Endothelial cell of umbilical vein (primary cell): ENCODE measurements at regions not wholly inside any gene's neighbourhood (a gene's known extent, or its start where the extent isn't known, plus 50 kb on each side); places are given as distances from the start of the nearest gene placed in this dataset.

ENCODE experiments used
- BruUV-seq: library from RNA; stranded (reverse); fragments of 400-500 nt; replicated peaks from 2 replicates; lab custom pipeline; 2021; lab: Mats Ljungman, UMichigan
- CTCF ChIA-PET: fragments of 300-600, 350-600 bp; sonication (Branson Sonifier 250); formaldehyde crosslinking; loops from one replicate; lab custom pipeline; 2021; ENCODE audit warnings: antibody characterized with exemption, inconsistent platforms; lab: Charles Lee
- POLR2A ChIA-PET: fragments of 300-600, 350-600 bp; sonication (Branson Sonifier 250); formaldehyde crosslinking; loops from one replicate; lab custom pipeline; 2021; ENCODE audit warnings: antibody characterized with exemption, inconsistent platforms; lab: Charles Lee
- DNase-seq: peaks from one replicate; pipeline ENCODE4 v3.0.0-alpha.2; 2011; ENCODE audit warnings: low read depth, low spot score
- FAIRE-seq: peaks from 2 replicates; lab custom pipeline; 2011; peaks lifted over from hg19 to GRCh38; lab: Jason Lieb, UNC
- H2AFZ ChIP-seq: 2 replicates; pipeline ENCODE4 v1.6.0; 2012; ENCODE audit warnings: low read depth, low read length, control low read depth, inconsistent platforms
- H3K27ac ChIP-seq: 2 replicates; pipeline ENCODE4 v1.5.1; 2011; ENCODE audit warnings: low read depth, mild to moderate bottlenecking, control low read depth, low read length, moderate library complexity; ENCODE audit not compliant: insufficient read depth
- H3K27me3 ChIP-seq, 2 experiments: 2 replicates each; pipeline versions ENCODE4 v1.6.0 to v1.6.1; 2011; ENCODE audit warnings: low read length in 2 of 2, mixed read lengths in 1 of 2; ENCODE audit not compliant: control insufficient read depth in 2 of 2, insufficient read depth in 2 of 2
- H3K36me3 ChIP-seq, 2 experiments: 2 replicates in 1 of 2; 3 replicates in 1 of 2; pipeline ENCODE4 v1.5.1; 2011; ENCODE audit warnings: low read length in 2 of 2, mild to moderate bottlenecking in 1 of 2, moderate library complexity in 1 of 2; ENCODE audit not compliant: control insufficient read depth in 2 of 2, insufficient read depth in 2 of 2; ENCODE audit errors: extremely low read depth in 1 of 2
- H3K4me1 ChIP-seq: 3 replicates; pipeline ENCODE4 v1.5.1; 2011; ENCODE audit warnings: mild to moderate bottlenecking, low read length; ENCODE audit not compliant: control insufficient read depth, insufficient read depth; ENCODE audit errors: extremely low read depth
- H3K4me2 ChIP-seq: 2 replicates; pipeline ENCODE4 v1.6.1; 2011; ENCODE audit warnings: low read length, control low read depth, mixed read lengths; ENCODE audit not compliant: insufficient read depth
- H3K4me3 ChIP-seq, 3 experiments: fragments of 200-600 bp in 1 of 3; sonication (generic), shearing (Covaris generic) in 1 of 3; replicated peaks in 1 of 3; 2 replicates each; pipeline ENCODE4 v1.5.1; 2011 to 2016; ENCODE audit warnings: control low read depth in 3 of 3, low read length in 3 of 3, mild to moderate bottlenecking in 2 of 3, inconsistent platforms in 1 of 3, low read depth in 1 of 3, moderate library complexity in 1 of 3; ENCODE audit not compliant: insufficient read depth in 1 of 3
- H3K79me2 ChIP-seq: 2 replicates; pipeline ENCODE4 v1.6.0; 2012; ENCODE audit warnings: low read length, inconsistent platforms; ENCODE audit not compliant: control insufficient read depth, insufficient read depth
- H3K9ac ChIP-seq: replicated peaks from 2 replicates; pipeline ENCODE3; 2011; ENCODE audit warnings: low read length, control low read depth; ENCODE audit not compliant: insufficient read depth; ENCODE audit errors: extremely low read depth
- H3K9me1 ChIP-seq: replicated peaks from 3 replicates; pipeline ENCODE4 v1.6.0; 2011; ENCODE audit warnings: mild to moderate bottlenecking, low read length; ENCODE audit not compliant: control insufficient read depth, insufficient read depth; ENCODE audit errors: extremely low read depth
- H3K9me3 ChIP-seq: replicated peaks from 2 replicates; pipeline ENCODE4 v1.5.1; 2012; ENCODE audit warnings: low read length, inconsistent platforms; ENCODE audit not compliant: control insufficient read depth, insufficient read depth
- H4K20me1 ChIP-seq: replicated peaks from 2 replicates; pipeline ENCODE3; 2011; ENCODE audit warnings: mild to moderate bottlenecking, low read length; ENCODE audit not compliant: control insufficient read depth, insufficient read depth; ENCODE audit errors: extremely low read depth
- EZH2 ChIP-seq: IDR thresholded peaks from 2 replicates; pipeline ENCODE4 v1.6.1; 2012; ENCODE audit warnings: borderline replicate concordance, low read depth, mild to moderate bottlenecking, moderate library complexity, low read length, inconsistent platforms; ENCODE audit not compliant: severe bottlenecking
- FOS ChIP-seq: IDR thresholded peaks from 2 replicates; pipeline ENCODE4 v1.6.1; 2011; ENCODE audit warnings: mild to moderate bottlenecking, low read length, moderate library complexity, borderline replicate concordance; ENCODE audit not compliant: insufficient read depth
- GATA2 ChIP-seq: IDR thresholded peaks from 2 replicates; pipeline ENCODE4 v1.7.0; 2011; ENCODE audit warnings: low read depth, mild to moderate bottlenecking, moderate library complexity, mixed read lengths, low read length; ENCODE audit not compliant: insufficient read length, insufficient read depth
- JUN ChIP-seq: IDR thresholded peaks from 2 replicates; pipeline ENCODE4 v1.6.1; 2011; ENCODE audit warnings: borderline replicate concordance, low read depth; ENCODE audit not compliant: insufficient read length, insufficient read depth
- MYC ChIP-seq: IDR thresholded peaks from one replicate; pipeline ENCODE4 v1.6.1; 2011; ENCODE audit warnings: mild to moderate bottlenecking, low read depth, low read length
- POLR2A ChIP-seq: IDR thresholded peaks from 2 replicates; pipeline ENCODE4 v1.6.1; 2012; ENCODE audit warnings: low read depth, mild to moderate bottlenecking, control low read depth, low read length
- POLR2AphosphoS5 ChIP-seq: IDR thresholded peaks from 2 replicates; pipeline ENCODE4 v1.6.1; 2012; ENCODE audit warnings: low read depth, mild to moderate bottlenecking, control low read depth, low read length, moderate library complexity; ENCODE audit not compliant: insufficient read depth
- dilution Hi-C: fragments of 300-500 bp; cut with MboI; formaldehyde crosslinking; loops from one replicate; pipeline ENCODE4 v1.15.0; 2019; ENCODE audit warnings: low sequenced_read_pairs; ENCODE audit not compliant: extremely low pct_ligation_motif_present
- intact Hi-C: fragments of 100-400 bp; cut with micrococcal nuclease; formaldehyde crosslinking; loops from one replicate; pipeline ENCODE4 v1.10.0; 2022
- TF ChIP-seq, protein P1 (sequence below), 2 donors: IDR thresholded peaks; 1 replicate in 1 of 2; 2 replicates in 1 of 2; pipeline ENCODE4 v1.5.1; 2011; ENCODE audit warnings: low read length in 2 of 2, mild to moderate bottlenecking in 2 of 2, moderate library complexity in 2 of 2, control low read depth in 1 of 2, inconsistent platforms in 1 of 2, low read depth in 1 of 2; ENCODE audit not compliant: insufficient read depth in 1 of 2; ENCODE audit errors: extremely low read depth in 1 of 2
- TF ChIP-seq, protein P2 (sequence below): IDR thresholded peaks from 2 replicates; pipeline ENCODE4 v1.6.1; 2011; ENCODE audit not compliant: insufficient read depth, insufficient read length

DNA sequence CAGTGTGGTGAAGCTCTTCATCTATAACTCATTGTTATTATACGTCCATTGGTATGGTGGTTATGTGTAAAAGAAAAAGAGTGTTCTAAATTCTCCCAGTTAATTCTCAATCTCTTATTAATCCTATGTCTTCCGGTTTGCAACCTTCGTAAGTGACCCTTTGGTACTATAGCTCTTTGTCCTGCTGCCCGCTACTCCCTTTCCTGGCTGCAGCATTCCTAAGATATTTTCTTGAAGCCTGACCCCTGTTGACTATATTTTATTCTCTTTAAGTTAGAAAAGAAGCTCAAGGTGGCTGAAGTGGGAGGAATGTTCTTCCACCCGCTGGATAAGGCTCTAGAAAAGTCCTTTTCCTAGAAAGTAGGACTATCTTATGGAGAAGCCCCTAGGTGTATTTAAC lies 684.8 kb downstream of the SOCS6 start:
- H3K4me3 ChIP-seq: no peak overlapping the region
- ChIA-PET POLR2A (no interaction called here), CTCF (interaction anchor here (1.0 to 1.7 kb wide), 4 partner anchors 8 to 349 kb away, joined by 3 to 6 read pairs (median 4); no protein-coding TSS in a partner anchor)
- H3K79me2 ChIP-seq: no peaks in the 10 kb centered on the region
- H3K4me2 ChIP-seq: no peak overlapping the region
- no peaks in the 10 kb centered on the region for H3K36me3 ChIP-seq
- no peaks in the 10 kb centered on the region for H3K9me3 ChIP-seq
- H3K9ac ChIP-seq: no peak overlapping the region
- TF ChIP-seq MYC (no peak), POLR2A (no peak), FOS (no peak), EZH2 (no peak), GATA2 (no peak), JUN (no peak), POLR2AphosphoS5 (no peak)
- TF ChIP-seq, protein P1, sequence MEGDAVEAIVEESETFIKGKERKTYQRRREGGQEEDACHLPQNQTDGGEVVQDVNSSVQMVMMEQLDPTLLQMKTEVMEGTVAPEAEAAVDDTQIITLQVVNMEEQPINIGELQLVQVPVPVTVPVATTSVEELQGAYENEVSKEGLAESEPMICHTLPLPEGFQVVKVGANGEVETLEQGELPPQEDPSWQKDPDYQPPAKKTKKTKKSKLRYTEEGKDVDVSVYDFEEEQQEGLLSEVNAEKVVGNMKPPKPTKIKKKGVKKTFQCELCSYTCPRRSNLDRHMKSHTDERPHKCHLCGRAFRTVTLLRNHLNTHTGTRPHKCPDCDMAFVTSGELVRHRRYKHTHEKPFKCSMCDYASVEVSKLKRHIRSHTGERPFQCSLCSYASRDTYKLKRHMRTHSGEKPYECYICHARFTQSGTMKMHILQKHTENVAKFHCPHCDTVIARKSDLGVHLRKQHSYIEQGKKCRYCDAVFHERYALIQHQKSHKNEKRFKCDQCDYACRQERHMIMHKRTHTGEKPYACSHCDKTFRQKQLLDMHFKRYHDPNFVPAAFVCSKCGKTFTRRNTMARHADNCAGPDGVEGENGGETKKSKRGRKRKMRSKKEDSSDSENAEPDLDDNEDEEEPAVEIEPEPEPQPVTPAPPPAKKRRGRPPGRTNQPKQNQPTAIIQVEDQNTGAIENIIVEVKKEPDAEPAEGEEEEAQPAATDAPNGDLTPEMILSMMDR (IDR thresholded peaks at IDR 0.05; ENCODE audit: extremely low read depth in 1 of 2, insufficient read depth in 1 of 2, low read depth in 1 of 2, low read length in 2 of 2): no peak
- TF ChIP-seq, protein P2, sequence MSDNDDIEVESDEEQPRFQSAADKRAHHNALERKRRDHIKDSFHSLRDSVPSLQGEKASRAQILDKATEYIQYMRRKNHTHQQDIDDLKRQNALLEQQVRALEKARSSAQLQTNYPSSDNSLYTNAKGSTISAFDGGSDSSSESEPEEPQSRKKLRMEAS: no peak
- peak overlapping the region; percentile 24 for H2AFZ ChIP-seq
- dilution Hi-C loops (no loop called here), intact Hi-C loops (no loop called here)
- BruUV-seq: no TSS peak
- H3K9me1 ChIP-seq: no peaks in the 10 kb centered on the region
- H3K4me1 ChIP-seq: peaks cover 3% of the 10 kb centered on the region
- DNase-seq: no peak
- H4K20me1 ChIP-seq: no peaks in the 10 kb centered on the region
- no peak for FAIRE-seq
- H3K27me3 ChIP-seq: no peaks in the 10 kb centered on the region
- H3K27ac ChIP-seq: no peak overlapping the region
